ENCODE measurements at regions not wholly inside any gene's neighbourhood (a gene's known extent, or its start where the extent isn't known, plus 50 kb on each side); places are given as distances from the start of the nearest gene placed in this dataset.

- TF ChIP-seq POLR2A (IDR thresholded peaks at IDR 0.05): no peak
- peak; percentile 91 to 98 (median 96) for TF ChIP-seq CTCF (IDR thresholded peaks at IDR 0.05)
Measured at GRCh38 chr13:97109841-97110492, 112.2 kb upstream of the MBNL2 start.
